GM10266 (cell line): ENCODE measurements at regions not wholly inside any gene's neighbourhood (a gene's known extent, or its start where the extent isn't known, plus 50 kb on each side); places are given as distances from the start of the nearest gene placed in this dataset.
"Not testable (repeated sequence)": the region's sequence is repeated elsewhere in the genome, so short reads cannot be mapped to it uniquely, and the experiment has no call there.

Source experiments
- DNase-seq: peaks from one replicate; pipeline ENCODE4 v3.0.0; 2012; ENCODE audit errors: extremely low spot score
- TF ChIP-seq, protein P1 (sequence below): IDR thresholded peaks from 2 replicates; pipeline ENCODE4 v1.5.1; 2012; ENCODE audit warnings: mild to moderate bottlenecking, low read depth; ENCODE audit not compliant: control insufficient read depth, insufficient read depth; ENCODE audit errors: missing control alignments

DNA sequence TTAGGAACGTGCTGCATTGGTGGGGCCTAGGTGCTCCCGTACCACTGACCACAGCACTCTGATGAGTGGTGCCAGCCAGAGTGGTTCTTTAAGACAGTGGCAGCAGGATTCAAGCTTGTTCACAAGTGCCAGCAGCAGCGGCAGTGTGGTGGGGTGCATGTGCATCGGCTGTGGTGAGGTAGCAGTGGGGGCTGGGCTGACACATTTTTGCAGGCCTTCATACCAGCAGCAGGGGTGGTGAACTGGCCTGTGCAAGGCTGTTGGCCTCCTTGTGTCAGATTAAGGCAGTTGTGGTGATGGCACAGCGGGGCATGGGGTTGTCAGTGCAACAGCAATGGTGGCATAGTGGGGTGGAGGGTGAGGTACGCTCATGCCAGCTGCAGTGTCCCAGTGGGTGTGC lies 131.4 kb downstream of the PABPC4L start:
- no peak for DNase-seq
- TF ChIP-seq, protein P1, sequence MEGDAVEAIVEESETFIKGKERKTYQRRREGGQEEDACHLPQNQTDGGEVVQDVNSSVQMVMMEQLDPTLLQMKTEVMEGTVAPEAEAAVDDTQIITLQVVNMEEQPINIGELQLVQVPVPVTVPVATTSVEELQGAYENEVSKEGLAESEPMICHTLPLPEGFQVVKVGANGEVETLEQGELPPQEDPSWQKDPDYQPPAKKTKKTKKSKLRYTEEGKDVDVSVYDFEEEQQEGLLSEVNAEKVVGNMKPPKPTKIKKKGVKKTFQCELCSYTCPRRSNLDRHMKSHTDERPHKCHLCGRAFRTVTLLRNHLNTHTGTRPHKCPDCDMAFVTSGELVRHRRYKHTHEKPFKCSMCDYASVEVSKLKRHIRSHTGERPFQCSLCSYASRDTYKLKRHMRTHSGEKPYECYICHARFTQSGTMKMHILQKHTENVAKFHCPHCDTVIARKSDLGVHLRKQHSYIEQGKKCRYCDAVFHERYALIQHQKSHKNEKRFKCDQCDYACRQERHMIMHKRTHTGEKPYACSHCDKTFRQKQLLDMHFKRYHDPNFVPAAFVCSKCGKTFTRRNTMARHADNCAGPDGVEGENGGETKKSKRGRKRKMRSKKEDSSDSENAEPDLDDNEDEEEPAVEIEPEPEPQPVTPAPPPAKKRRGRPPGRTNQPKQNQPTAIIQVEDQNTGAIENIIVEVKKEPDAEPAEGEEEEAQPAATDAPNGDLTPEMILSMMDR, result no peak

DNA sequence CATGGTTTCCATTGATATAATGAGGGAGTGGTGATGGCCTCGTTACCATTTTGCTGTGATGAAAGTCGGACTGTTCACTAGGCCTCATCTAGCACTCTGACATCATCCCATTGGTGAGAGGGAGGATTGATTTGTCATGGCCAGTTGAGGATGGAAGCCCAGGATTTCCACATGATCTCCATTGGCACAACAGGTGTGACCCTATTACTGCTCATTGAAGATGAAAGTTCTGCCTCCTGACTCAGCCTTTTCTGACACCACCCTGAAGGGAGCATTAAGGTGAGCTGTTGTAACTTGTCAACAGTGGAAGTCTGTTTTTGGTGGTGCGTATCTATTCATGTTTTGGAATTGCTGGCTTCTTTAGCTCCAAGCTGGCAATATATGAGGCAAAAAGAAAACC lies 144.2 kb downstream of the PABPC4L start:
- no peak for DNase-seq

DNA sequence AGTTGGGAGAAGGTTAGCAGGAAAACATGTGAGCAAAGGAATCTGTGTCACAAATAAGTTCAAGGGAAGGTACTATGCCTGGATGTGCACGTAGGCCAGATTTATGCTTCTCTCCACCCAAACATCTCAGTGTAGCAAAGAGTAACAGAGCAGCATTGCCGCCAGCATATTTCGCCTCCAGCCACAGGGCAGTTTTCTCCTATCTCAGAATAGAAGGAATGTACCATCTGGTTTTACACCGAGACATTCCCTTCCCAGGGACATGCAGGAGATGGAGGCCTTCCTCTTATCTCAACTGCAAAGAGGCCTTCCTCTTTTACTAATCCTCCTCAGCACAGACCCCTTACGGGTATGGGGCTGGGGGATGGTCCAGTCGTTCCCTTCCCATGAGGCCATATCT lies 155.4 kb downstream of the PABPC4L start:
- not testable (repeated sequence) for DNase-seq

More for the DNA sequence above, 144.2 kb downstream of the PABPC4L start:
- TF ChIP-seq, protein P1, result no peak

DNA sequence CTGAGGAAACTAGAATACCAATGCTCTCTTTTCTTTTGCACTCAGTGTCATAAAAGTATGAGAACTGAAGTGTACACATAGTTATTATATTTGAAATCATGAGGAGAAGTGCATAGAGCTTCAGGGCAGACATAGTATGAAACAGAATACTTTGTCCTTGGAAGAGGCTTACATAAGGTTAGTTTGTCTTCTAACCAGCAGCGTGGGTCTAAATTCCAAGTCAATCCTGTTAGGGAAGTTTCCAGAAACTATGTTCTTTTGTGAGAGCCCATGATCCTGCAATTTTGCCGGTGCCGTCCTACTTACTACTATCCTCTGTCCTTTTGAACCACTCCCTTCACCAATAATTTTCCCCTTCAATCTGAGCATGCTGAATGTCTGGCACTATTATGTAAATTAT lies 156.2 kb downstream of the PABPC4L start:
- DNase-seq, result no peak
- TF ChIP-seq, protein P1, result no peak

DNA sequence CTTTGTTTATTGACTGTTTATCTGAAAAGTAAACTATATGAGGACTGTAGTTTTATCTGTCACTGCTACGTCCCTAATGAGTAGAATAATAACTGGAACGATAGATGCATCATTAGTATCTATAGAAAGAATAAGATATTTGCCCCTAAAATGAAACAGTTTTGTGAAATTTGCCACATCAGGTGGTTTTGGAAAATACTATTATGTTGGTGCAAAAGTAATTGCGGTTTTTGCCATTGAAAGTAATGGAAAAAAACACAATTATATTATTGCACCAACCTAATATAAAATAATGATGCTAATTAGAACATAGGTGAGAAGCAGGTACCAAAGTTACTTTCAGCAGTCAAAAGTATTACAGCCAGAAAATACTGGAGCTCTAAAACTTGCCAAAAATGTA lies 158.3 kb downstream of the PABPC4L start:
- DNase-seq, result no peak
- TF ChIP-seq, protein P1, result no peak

DNA sequence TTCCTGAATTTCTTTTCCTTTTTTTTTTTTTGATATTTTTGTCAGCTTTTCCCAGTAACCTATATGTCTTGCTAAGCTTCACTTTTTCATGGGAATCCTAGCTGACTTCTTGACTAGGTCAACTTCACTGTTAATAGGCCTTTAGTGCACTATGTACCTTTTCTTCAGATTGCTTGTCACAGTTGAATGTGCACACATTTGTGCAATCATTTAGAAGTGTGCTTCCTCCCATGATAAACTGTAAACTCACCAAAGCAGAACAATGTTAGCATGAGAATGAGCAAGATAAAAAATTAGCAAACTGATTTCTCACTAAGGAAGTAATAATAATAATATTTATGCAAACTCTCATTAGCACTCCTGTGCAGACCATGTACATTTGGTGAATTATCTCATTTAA lies 173.2 kb downstream of the PABPC4L start:
- TF ChIP-seq, protein P1, result no peak
- DNase-seq, result no peak

DNA sequence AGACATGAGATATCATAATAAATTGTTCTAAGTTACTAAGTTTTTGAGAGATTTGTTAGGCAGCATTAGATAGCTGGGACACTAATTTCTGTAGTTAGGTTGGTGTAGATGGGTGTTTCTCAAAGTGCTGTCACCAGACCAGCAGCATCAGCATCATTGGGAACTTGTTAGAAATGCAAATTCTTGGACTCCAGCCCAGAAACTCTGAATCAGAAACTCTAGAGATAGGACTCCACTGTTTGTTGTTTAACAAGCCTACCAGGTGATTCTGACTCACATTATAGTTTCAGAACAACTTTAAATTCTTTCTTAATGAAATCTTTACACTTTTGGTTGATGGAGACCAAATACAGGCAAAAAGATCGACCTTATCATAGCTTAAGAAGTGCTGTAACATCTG lies 173.7 kb downstream of the PABPC4L start:
- TF ChIP-seq, protein P1, result no peak

DNA sequence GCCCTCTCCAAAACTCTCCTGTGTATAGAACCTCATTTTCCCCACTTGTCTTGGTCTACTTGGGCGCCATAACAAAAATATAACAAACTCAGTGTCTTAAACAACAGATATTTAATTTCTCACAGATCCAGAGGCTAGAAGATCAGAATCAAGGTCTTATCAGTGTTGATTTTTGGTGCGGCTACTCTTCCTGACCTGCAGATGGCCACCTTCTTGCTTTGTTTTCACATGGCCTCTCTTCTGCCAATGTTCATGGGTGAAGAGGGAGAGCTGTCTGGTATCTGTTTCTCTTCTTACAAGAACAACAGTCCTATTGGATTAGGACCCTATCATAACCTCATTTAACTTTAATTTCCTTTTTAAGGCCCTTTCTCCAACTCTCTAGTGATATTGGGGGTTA lies 177.3 kb downstream of the PABPC4L start:
- no peak for DNase-seq
- TF ChIP-seq, protein P1, result peak; percentile 28

More for the DNA sequence above, 173.7 kb downstream of the PABPC4L start:
- no peak for DNase-seq
